ENCODE measurements at regions not wholly inside any gene's neighbourhood (a gene's known extent, or its start where the extent isn't known, plus 50 kb on each side); places are given as distances from the start of the nearest gene placed in this dataset.

- TF ChIP-seq, protein P1, sequence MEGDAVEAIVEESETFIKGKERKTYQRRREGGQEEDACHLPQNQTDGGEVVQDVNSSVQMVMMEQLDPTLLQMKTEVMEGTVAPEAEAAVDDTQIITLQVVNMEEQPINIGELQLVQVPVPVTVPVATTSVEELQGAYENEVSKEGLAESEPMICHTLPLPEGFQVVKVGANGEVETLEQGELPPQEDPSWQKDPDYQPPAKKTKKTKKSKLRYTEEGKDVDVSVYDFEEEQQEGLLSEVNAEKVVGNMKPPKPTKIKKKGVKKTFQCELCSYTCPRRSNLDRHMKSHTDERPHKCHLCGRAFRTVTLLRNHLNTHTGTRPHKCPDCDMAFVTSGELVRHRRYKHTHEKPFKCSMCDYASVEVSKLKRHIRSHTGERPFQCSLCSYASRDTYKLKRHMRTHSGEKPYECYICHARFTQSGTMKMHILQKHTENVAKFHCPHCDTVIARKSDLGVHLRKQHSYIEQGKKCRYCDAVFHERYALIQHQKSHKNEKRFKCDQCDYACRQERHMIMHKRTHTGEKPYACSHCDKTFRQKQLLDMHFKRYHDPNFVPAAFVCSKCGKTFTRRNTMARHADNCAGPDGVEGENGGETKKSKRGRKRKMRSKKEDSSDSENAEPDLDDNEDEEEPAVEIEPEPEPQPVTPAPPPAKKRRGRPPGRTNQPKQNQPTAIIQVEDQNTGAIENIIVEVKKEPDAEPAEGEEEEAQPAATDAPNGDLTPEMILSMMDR (IDR thresholded peaks at IDR 0.05; ENCODE audit: control extremely low read depth in 1 of 3, insufficient read depth in 1 of 3, low read depth in 1 of 3, low read length in 3 of 3), result no peak
- TF ChIP-seq CHD2 (IDR thresholded peaks at IDR 0.05; ENCODE audit: low read length) (no peak), POLR2A (IDR thresholded peaks at IDR 0.05; ENCODE audit: control extremely low read depth in 1 of 2, low read depth in 2 of 2, low read length in 2 of 2) (no peak), POLR2AphosphoS5 (IDR thresholded peaks at IDR 0.05; ENCODE audit: low read depth, low read length) (no peak), CREB1 (IDR thresholded peaks at IDR 0.05) (no peak), FOSL1 (IDR thresholded peaks at IDR 0.05; ENCODE audit: insufficient read depth, low read depth, low read length) (no peak), SUZ12 (IDR thresholded peaks at IDR 0.05; ENCODE audit: low read length) (no peak), EGR1 (IDR thresholded peaks at IDR 0.05; ENCODE audit: borderline replicate concordance, low read depth, low read length) (no peak), RAD21 (IDR thresholded peaks at IDR 0.05 in 1 of 2, conservative IDR thresholded peaks at IDR 0.05 in 1 of 2; ENCODE audit: low read depth in 2 of 2, low read length in 2 of 2) (no peak), TAF1 (IDR thresholded peaks at IDR 0.05; ENCODE audit: low read depth, low read length) (no peak)
- TF ChIP-seq, protein P2, sequence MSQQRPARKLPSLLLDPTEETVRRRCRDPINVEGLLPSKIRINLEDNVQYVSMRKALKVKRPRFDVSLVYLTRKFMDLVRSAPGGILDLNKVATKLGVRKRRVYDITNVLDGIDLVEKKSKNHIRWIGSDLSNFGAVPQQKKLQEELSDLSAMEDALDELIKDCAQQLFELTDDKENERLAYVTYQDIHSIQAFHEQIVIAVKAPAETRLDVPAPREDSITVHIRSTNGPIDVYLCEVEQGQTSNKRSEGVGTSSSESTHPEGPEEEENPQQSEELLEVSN (IDR thresholded peaks at IDR 0.05), result no peak
Measured at GRCh38 chr2:437180-437579, 149.3 kb upstream of the ALKAL2 start.
